ENCODE measurements at regions not wholly inside any gene's neighbourhood (a gene's known extent, or its start where the extent isn't known, plus 50 kb on each side); places are given as distances from the start of the nearest gene placed in this dataset.

DNA sequence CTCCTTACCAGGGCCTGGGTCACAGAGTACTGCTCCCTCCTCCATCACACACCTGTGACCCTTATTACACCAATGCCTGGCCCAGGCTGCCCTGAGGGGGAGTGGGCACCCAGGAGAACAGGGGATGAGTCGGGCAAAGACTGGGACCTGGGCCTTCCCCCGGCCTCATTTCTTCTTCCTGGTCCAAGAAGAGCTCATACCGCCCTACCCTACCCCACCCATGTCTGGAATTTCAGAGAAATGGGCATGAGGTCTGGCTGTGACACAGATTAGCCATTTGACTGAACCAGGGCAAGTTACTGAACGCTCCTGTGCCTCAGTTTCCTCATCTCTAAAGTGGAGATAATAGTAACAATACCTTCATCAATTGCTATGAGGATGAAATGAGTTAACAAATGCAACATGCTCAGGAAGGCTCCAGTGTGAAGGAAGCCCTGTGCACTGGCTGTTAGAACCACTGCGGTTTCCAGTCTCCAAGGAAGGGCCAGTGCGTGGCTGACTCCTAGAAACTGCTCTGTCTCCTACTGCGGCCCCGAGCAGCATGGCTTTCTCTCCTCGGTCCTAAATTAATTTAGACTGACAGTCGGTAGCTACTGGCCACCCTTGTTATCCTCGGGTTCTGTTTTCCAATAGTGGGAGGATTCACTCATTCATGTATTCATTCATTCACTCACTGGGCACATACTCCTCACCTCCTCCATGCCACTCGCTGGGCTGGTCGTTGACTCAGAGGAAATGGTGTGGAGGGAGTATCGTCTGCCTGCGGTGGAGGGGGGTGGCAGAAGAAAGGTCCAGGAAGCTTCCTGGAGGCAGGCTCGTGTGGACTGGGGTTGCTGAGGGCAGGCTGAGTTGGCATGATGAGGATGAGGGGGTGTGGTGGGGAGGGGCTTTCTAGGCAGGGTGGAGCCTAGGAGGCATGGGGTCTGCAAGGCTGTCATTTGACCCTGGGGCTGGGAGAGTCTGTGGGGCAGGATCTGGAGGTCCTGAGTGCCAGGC, 175.6 kb downstream of the GLI2 start:
- DNase-seq (ENCODE audit: low read depth, low spot score): no peak
- H3K27ac ChIP-seq: peak overlapping the region; percentile 22

DNA sequence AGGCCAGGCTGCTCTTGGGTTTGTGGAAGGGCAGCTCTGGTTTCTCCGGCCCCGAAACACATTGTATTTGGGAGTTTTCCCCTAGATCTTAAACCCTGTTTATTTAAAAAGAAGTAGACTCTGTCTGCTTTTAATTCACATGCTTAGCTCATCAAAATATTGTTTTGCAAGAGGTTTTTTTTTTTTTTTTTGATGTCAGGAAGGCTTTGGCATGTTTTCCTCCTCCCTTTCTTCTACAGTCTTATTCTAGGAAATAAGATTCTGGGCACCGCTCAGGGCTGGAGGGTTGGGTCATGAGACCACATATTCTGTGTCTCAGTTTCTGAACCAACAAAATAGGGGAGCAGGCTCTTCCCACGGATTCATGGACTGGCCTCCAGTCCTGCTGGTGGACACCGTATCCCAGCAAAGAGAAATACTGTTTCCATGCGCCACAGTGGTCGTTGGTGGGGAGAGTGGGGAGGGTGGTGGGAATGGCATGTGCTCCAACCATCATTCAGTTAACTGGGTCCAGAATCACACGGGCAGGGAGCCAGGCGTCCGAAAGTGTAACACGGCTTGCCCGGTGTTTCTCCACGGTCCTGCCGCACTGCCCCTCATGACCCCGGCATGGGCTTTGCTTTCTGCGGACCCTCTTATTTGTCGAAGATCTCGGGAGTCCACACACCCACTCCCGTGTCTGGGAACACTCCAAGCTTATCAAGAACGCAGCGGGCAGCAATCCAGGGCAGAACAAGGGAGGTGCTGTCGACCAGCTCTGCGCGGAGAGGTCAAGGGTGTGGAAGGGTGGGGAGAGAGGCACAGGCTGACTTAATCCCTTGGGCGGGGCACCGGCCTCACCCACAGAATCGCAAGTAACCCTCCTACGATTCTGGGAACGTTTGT, 176.7 kb downstream of the GLI2 start:
- DNase-seq (ENCODE audit: low read depth, low spot score): no peak
- peak overlapping the region; percentile 22 for H3K27ac ChIP-seq

DNA sequence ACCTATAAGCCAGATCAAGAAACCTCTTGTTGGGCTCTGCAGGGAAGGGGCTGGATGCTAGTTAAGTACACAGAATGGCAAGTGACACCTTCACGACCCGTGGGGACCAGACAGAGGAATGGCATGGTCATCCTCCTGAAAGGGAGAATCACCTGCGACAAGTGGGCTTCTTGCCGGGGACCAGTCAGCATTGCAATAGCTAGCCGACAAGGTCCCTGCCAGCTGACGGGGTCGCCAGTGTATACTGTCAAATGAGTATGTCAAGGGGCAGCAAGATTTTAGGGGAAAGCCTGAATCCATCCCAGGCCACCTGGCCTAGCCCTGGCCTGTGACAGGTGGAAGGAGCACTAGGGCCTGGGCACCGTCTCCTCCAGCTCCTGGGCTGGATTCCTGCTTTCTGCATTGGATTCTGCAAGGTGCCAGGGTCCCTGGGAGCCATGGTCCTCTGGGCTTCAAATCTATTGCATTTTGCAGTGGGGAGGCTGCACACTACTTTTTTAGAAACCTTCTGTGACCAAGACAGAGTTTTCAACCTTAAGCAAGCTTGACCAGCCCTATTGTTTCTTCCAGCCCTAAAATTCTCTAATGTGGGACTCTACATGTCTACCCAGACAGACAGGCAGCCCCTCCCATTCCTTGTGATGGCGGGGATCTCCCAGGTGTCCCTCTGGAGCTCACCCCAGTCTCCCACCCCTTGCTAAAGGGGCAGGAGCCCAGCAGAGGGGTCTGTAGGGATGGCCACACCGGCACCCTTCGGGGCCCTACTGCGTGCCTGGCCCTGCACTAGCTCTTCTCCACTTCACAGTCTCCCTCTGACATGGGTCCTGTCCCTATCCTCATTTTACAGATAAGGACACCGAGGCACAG, 178.5 kb downstream of the GLI2 start:
- H3K27ac ChIP-seq: peak overlapping the region; percentile 39
- DNase-seq (ENCODE audit: low read depth, low spot score): no peak

DNA sequence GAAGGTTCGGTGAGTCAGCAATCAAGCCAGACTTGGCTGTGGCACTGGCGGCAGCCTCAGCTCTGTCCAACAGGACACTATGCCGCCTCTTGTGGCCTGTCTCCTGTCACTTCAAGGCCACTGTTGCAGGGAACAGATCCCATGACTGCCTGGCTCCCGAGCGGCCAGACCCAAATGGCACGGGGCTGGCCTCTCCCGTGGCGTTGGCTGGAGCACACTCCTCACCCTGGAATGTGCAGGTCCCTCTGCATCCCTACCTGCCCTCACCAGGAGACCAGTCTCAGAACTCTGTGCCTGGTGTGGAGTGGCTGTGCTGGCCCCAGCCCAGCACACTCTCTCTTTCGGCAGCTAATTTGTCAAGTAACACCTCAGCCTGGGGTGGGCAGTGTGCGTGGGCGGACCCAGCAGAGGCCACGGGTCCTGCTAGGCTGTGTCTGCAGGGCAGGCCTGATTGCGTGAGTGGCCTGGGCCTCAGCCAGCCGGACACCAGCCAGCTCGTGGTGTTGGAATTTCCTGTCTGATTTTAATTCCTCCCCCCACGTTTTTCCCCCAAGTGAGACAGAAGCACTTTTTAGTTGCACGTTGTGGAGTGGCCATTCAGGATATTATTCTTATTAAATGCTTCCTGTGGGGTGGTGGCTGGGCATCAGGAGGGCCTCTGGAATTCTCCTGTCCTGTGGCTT, 179.3 kb downstream of the GLI2 start:
- peak overlapping the region; percentile 39 for H3K27ac ChIP-seq
- DNase-seq (ENCODE audit: low read depth, low spot score): no peak

DNA sequence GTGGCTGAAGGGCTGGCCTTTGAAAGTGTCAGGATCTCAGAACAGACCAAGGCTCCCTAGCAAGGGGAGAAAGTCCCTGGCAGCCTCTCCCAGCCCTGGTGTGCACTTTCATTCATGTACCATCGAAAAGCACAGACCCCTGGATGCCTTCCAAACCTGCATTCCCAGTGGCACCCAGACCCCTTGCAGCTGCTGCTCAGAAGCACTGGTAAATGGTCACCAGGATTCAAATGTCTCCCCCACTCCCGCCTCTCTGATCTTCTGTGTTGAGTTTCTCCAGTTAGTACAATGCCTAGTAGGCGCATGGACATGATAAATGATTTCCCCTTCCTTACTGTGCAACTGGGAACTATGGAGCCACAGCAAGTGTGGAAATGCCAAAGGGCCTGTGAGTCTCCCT, 180.0 kb downstream of the GLI2 start:
- no peak for DNase-seq (ENCODE audit: low read depth, low spot score)
- H3K27ac ChIP-seq: peak overlapping the region; percentile 39

DNA sequence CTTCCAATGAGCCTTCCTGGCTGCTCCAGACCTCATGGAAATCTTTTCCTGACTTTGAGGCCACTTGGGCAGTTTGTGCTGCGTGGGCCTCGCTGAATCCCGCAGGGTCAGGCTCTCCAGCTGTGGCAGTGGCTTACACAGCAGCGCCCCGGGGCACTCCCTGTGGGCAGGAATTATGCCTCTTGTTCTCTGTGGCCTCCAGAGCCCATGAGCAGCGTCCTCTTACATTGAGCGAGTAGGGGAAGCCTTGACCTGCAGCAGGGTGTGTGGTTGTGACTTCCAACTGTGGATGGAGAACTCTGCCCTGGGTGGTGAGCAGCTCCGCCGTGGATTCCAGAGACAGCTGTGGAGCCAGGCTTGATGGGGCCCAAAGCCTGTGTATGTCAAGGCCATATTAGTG, 180.8 kb downstream of the GLI2 start:
- no peak overlapping the region for H3K27ac ChIP-seq
- DNase-seq (ENCODE audit: low read depth, low spot score): no peak

DNA sequence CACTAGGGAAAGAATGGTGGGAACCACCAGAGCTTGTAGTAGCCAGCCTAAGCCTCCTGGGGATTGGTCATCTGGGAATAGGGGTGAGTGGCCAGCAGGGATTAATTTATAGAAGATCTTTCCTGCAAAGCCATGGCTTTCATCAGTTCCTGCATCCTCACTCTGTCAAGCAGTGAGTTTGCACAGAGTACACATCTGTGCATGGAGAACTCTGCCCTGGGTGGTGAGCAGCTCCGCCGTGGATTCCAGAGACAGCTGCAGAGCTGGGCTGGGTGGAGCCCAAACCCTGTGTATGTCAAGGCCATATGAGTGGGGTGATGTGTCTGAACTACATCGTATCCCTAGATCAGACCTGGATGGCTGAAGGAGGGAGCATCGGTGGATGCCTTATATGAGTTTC, 182.2 kb downstream of the GLI2 start:
- DNase-seq (ENCODE audit: low read depth, low spot score): no peak
- no peak overlapping the region for H3K27ac ChIP-seq

DNA sequence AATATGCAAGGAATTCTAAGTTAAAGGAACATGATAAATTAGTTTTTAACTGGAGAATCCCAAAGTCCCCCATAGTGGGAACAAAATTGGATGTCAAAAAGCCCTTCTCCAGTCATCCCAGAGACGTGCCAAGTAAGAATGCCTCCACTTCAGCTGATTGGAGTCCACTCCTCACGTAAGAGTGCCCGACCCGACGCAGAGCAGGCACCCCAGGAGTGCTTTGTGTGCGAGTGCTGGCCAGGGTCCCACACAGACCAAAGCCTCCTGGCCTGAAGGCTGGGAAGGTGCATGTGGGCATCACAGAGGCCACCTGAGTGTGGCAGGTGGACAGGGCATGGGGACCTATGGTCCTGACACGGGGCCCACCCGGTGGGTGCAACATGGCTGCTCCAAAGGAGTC, 183.5 kb downstream of the GLI2 start:
- no peak overlapping the region for H3K27ac ChIP-seq

DNA sequence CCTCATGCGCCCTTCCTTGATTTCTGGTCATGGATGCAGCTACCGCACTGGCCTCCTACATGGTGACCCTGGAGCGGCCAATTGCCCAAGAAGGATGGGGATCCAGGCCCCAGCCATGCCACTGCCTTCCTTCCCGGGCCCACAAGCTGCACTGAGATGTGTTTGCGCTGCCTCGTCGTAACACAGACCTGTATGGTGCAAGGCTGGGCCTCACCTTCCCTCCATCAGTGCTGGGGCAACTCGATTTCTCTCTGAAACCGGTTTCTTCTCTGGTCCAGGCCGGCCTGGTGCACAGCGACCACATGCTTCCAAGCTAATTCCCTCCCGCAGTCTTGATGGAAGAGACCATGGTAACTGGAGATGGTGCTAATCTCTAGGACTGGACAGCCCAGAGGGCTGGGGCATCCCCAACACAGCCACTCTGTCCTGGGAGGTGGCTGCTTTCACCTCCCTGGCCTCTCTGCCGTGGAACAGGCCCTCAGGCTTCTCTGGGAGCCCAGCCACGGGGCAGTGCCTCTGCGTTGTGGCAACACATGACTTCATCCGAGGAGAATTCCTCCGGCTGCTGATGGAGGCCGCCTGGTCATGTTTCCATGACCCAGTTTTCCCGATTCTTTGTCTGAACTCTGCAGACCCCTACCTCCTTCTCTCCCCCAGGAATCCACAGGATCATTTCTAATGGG, 184.2 kb downstream of the GLI2 start:
- no peak overlapping the region for H3K27ac ChIP-seq
- DNase-seq (ENCODE audit: low read depth, low spot score): no peak

More for the DNA sequence above, 183.5 kb downstream of the GLI2 start:
- DNase-seq (ENCODE audit: low read depth, low spot score): no peak

DNA sequence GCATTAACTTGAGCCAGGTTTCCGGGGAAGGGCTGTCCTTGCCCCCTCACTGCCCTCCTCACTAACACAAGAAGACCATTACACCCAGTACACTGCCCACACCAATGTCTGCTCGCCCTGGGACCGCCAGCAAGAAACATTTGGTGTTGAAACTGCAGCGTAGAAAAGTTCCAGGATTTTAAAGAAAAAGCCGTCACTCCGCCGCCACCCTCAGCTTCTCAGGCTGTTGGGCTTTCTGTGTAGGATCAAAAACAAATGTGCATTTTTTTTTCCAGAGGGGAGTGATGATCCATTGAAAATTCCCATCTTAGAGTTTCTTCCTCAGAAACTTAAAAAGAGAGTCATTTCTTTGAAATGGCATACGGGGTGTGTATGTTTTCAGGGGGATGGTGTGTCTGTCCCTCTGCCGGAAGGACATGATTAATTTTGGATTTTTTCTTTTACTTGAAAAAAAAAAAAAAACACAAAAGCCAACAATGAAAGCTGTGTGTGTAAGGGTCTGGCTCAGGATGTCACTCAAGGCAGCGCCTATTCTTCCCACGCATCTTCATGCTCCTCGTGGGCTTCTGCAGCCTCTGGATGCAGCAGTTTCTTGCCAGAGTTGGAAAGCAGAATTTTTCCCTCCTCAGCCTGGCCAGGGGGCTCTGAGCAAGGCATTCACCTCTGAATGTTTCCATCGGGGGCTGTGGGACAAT, 184.9 kb downstream of the GLI2 start:
- no peak for DNase-seq (ENCODE audit: low read depth, low spot score)

DNA sequence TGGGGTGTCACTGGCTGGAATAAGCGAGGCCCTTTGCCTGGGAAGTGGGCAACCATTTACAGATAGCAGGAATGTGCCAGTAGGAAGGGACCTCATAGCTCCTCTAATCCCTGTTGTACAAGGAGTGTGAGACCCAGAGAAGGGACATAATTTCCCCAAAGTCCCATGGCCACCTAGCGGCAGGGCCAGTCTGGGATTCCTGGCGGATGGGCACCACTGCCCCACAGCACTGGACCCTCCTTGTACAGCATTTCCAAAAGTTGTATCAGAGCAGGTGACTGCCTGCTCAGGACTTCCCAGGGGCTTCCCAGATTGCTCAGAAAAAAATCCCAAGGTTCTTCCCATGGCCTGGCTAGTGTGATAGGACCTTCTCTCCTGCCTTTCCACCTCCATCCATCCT, 185.8 kb downstream of the GLI2 start:
- DNase-seq (ENCODE audit: low read depth, low spot score): no peak
- no peak overlapping the region for H3K27ac ChIP-seq

More for the DNA sequence above, 184.9 kb downstream of the GLI2 start:
- no peak overlapping the region for H3K27ac ChIP-seq

DNA sequence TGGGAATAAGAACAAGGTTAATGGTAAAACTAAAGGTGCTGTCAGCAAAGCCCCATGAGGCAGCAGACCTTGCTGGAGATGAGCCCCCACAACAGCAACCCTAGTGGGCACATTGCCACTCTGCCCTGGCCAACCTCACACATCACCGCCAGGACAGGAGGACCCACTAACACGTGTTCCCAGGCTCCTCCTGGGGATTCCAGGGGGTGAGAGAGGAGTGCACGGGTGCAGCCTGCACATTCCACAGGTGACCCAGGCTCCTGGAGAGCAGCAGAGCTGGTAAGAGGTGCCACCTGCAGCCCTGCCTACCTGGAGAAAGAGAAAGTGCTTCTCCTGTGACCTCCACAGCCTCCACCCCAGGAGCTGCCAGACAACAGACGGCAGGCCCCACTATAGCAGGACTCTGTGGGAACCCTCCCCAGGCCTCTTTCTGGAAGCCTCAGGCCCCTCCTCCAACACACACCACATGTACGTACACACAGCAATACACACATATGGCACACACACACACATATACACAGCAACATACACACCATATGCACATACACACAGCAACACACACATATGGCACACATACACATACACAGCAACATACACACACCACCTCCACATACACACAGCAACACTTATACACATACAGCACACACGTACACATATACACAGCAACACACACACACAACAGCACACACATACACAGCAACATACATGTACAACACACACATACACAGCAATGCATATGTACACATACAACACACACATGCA, 187.1 kb downstream of the GLI2 start:
- no peak overlapping the region for H3K27ac ChIP-seq
- no peak for DNase-seq (ENCODE audit: low read depth, low spot score)

DNA sequence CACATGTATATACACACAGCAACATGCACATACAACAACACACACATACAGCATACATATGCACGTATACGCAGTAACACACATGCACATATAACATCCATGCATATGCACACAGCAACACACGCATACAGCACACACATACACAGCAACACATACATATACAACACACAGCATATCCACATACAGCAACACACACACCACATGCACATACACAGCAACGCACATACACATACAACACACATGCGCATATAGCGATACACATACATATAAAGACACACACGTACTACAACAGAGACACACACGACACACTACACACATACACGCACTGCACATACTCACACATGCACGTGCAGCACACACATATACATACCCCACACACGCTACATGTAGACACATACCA, 187.8 kb downstream of the GLI2 start:
- DNase-seq (ENCODE audit: low read depth, low spot score): no peak
- H3K27ac ChIP-seq: no peak overlapping the region

DNA sequence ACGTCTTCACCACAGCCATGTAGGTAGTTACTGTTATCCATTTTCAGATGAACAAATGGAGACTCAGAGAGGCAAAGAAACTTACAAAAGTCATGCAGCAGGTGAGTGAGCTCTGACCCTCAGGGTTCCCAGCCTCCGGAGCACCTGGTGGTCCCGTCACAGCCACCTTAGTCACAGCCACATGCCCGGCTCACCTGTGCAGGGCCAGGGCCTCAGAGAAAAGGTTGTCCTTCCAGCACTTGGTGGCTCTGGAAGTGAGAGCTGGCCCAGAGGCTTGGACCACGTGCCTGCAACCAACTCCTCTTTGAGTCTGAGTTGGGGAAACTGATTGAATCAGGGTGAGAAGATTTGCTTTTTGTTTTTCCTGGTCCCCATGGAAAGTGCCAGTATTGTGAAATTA, 189.3 kb downstream of the GLI2 start:
- H3K27ac ChIP-seq: no peak overlapping the region

DNA sequence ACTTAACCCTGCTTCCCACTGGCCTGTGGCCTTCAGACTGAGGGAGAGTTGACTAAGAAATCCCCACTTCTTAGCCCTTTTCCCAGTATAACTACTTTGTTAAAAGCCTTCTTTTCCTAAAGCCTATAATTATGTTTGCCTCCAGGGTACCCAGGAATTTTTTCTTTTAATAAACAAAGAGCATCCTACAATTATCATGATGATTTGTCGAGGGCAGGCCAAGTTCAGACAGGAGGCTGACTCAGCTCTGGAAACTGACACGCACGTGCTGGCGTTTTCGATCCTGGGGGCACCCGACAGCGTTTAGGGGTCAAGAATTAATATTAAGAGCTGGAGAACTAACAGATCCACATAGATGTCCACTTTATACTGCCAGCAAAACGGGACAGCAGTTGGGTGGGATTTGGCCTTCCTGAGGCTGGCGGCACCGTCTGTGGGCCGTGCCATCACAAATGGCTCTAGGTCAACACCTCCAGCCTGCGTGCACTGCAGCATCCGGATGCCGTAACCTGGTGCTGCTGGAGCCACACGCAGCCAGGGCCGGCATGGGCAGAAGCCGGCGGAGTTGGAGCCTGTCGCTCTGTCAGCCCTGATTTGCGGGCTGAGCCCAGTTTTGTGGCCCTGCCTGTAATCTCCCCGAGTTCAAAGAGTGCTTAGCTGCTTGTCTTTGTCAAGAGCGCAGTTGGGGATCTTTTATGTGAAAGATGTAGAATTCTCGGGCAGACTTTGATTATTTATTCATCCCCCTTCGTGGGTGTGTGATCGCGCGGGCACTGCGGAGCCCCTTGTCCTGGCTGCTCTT, 191.0 kb downstream of the GLI2 start:
- DNase-seq (ENCODE audit: low read depth, low spot score): no peak
- H3K27ac ChIP-seq: no peak overlapping the region

More for the DNA sequence above, 189.3 kb downstream of the GLI2 start:
- no peak for DNase-seq (ENCODE audit: low read depth, low spot score)

DNA sequence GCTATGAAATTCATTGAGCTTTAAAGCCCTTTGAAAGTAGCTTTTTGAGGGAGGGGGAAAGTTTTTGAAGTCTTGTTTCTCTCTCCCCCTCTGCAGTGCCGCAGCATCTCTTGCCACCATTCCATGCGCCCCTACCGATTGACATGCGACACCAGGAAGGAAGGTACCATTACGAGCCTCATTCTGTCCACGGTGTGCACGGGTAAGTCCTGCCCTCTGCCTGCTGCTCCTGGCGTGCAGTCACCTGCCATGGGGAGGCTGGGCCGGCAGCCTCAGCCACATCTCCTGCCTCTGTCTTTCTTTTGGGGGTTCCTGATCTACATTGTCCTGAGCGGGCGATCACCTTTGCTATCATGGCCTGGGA, 191.6 kb downstream of the GLI2 start:
- DNase-seq (ENCODE audit: low read depth, low spot score): no peak
- no peak overlapping the region for H3K27ac ChIP-seq

DNA sequence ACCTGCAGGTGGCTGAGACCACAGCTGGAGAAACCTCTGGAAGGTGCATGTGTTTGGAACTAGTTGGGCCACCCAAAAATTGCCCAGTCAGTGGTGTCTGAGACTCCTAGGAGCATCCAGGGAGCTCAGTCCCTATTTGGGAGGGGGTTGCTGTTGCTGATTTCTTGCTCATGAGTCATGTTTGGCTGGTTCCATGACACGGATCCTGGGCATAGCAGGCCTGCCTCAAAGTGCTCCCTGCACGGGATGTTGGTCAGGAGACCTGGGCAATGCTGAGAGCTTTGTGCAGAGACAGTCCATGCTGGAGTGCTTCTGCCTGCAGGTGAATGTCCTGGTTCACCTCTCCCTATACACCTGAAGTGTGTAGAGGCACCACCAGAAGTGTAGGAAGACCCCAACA, 194.2 kb downstream of the GLI2 start:
- no peak for DNase-seq (ENCODE audit: low read depth, low spot score)
- H3K27ac ChIP-seq: no peak overlapping the region
